CD14-positive monocyte (primary cell): ENCODE measurements at regions not wholly inside any gene's neighbourhood (a gene's known extent, or its start where the extent isn't known, plus 50 kb on each side); places are given as distances from the start of the nearest gene placed in this dataset.

Experiments
- DNase-seq, 3 donors: peaks; one replicate each; pipeline ENCODE4 v3.0.0-alpha.2; 2011 to 2022
- H2AFZ ChIP-seq: 2 replicates; pipeline ENCODE4 v1.6.0; 2012; ENCODE audit warnings: mild to moderate bottlenecking, low read depth, low read length, inconsistent platforms; ENCODE audit not compliant: insufficient read depth, poor library complexity, severe bottlenecking
- H3K27ac ChIP-seq, 2 donors: 1 replicate in 1 of 2; 2 replicates in 1 of 2; pipeline ENCODE4 v1.5.1; 2012 to 2013; ENCODE audit warnings: low read length in 2 of 2, control low read depth in 1 of 2, inconsistent platforms in 1 of 2, low read depth in 1 of 2, mild to moderate bottlenecking in 1 of 2
- H3K27me3 ChIP-seq, 2 donors: one replicate each; pipeline versions ENCODE4 v1.6.0 to v1.6.1; 2011 to 2013; ENCODE audit warnings: low read length in 2 of 2; ENCODE audit not compliant: control insufficient read depth in 2 of 2, insufficient read depth in 2 of 2
- H3K36me3 ChIP-seq, 2 donors: replicated peaks in 1 of 2; 1 replicate in 1 of 2; 2 replicates in 1 of 2; pipeline versions ENCODE4 v1.5.1 to v1.6.1; 2012 to 2013; ENCODE audit warnings: low read length in 2 of 2, control low read depth in 1 of 2, inconsistent platforms in 1 of 2, mild to moderate bottlenecking in 1 of 2; ENCODE audit not compliant: insufficient read depth in 2 of 2, control insufficient read depth in 1 of 2
- H3K4me1 ChIP-seq, 2 donors: 1 replicate in 1 of 2; 2 replicates in 1 of 2; pipeline versions ENCODE4 v1.5.1 to v1.6.1; 2012 to 2013; ENCODE audit warnings: low read length in 2 of 2, control low read depth in 1 of 2, inconsistent platforms in 1 of 2, mild to moderate bottlenecking in 1 of 2, moderate library complexity in 1 of 2; ENCODE audit not compliant: insufficient read depth in 2 of 2, control insufficient read depth in 1 of 2
- H3K4me2 ChIP-seq: replicated peaks from 2 replicates; pipeline ENCODE3; 2012; ENCODE audit warnings: low read length, moderate library complexity, mild to moderate bottlenecking; ENCODE audit not compliant: poor library complexity, severe bottlenecking; ENCODE audit errors: extremely low read depth
- H3K4me3 ChIP-seq, 3 experiments: fragments of 200-600 bp in 1 of 3; sonication (generic) in 1 of 3; replicated peaks in 1 of 3; 1 replicate in 2 of 3; 2 replicates in 1 of 3; pipeline ENCODE4 v1.5.1; 2011 to 2013; ENCODE audit warnings: low read length in 3 of 3, mild to moderate bottlenecking in 3 of 3, control low read depth in 2 of 3, low read depth in 2 of 3, inconsistent platforms in 1 of 3, moderate library complexity in 1 of 3
- H3K79me2 ChIP-seq: 2 replicates; pipeline ENCODE4 v1.6.0; 2012; ENCODE audit warnings: mild to moderate bottlenecking, control low read depth, inconsistent platforms, low read length, moderate library complexity; ENCODE audit not compliant: insufficient read depth
- H3K9ac ChIP-seq: 2 replicates; pipeline ENCODE4 v1.6.0; 2017; ENCODE audit warnings: low read length, mild to moderate bottlenecking; ENCODE audit not compliant: insufficient read depth, poor library complexity, severe bottlenecking
- H3K9me3 ChIP-seq, 2 donors: replicated peaks in 1 of 2; 1 replicate in 1 of 2; 2 replicates in 1 of 2; pipeline versions ENCODE4 v1.5.1 to v1.6.1; 2012 to 2013; ENCODE audit warnings: low read length in 2 of 2, control low read depth in 1 of 2; ENCODE audit not compliant: control insufficient read depth in 1 of 2, insufficient read depth in 1 of 2
- H4K20me1 ChIP-seq: 2 replicates; pipeline ENCODE4 v1.6.0; 2012; ENCODE audit warnings: mild to moderate bottlenecking, low read length, control low read depth, moderate library complexity; ENCODE audit not compliant: insufficient read depth
- H3K27ac Mint-ChIP-seq, 7 donors: one replicate each; pipeline ENCODE4 v1.8.0; 2020; ENCODE audit warnings: mild to moderate bottlenecking in 7 of 7, mixed read lengths in 7 of 7, moderate library complexity in 6 of 7, inconsistent platforms in 2 of 7
- H3K27me3 Mint-ChIP-seq, 3 donors: one replicate each; pipeline ENCODE4 v1.8.0; 2021 to 2022; ENCODE audit warnings: low read depth in 3 of 3, mild to moderate bottlenecking in 3 of 3, mixed read lengths in 3 of 3, moderate library complexity in 3 of 3, inconsistent platforms in 1 of 3
- H3K36me3 Mint-ChIP-seq, 2 donors: one replicate each; pipeline ENCODE4 v1.8.0; 2020; ENCODE audit warnings: mixed read lengths in 2 of 2, inconsistent platforms in 1 of 2, mild to moderate bottlenecking in 1 of 2
- H3K4me1 Mint-ChIP-seq: one replicate; pipeline ENCODE4 v1.8.0; 2020; ENCODE audit warnings: mild to moderate bottlenecking, mixed read lengths
- H3K4me3 Mint-ChIP-seq, 2 donors: one replicate each; pipeline ENCODE4 v1.8.0; 2020; ENCODE audit warnings: mild to moderate bottlenecking in 2 of 2, mixed read lengths in 2 of 2, moderate library complexity in 1 of 2
- H3K9me3 Mint-ChIP-seq, 7 donors: one replicate each; pipeline ENCODE4 v1.8.0; 2020 to 2022; ENCODE audit warnings: mixed read lengths in 7 of 7, mild to moderate bottlenecking in 6 of 7, moderate library complexity in 6 of 7, inconsistent platforms in 2 of 7
- WGBS: methylation state at CpG from one replicate; pipeline ENCODE4 v1.1.5; 2013; ENCODE audit warnings: missing lambda C conversion rate; ENCODE audit not compliant: insufficient coverage; 5-methylcytosine and 5-hydroxymethylcytosine counted together
- intact Hi-C, 2 donors: fragments of 100-400 bp; cut with micrococcal nuclease; formaldehyde crosslinking; loops; one replicate each; pipeline versions ENCODE4 v1.15.0 to v1.15.1; 2023
- TF ChIP-seq, protein P1 (sequence below): fragments of 200-600 bp; IDR thresholded peaks from one replicate; pipeline ENCODE4 v1.8.0; 2022; ENCODE audit warnings: antibody characterized with exemption, mild to moderate bottlenecking

DNA sequence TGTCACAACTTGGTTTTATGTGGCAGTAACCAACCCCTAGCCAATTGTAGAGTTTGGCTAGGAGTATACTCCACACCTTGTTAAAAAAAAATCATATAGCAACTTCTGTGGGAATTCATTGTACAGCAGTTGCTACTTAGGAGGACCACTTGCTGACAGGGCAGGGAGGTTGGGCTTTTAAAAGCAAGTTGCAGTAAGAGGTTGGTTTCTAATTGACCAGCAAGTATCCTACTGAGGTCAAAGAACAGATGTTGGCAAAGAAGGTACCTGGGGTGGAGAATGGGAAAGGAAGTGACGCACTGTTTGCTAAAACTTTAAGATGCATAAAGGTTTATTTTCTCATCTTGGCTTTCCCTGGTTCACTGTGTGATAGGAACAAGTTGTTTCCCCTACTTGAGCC, 104.6 kb downstream of the TBX3 start:
- Histone ChIP-seq H2AFZ (no peak overlapping the region), H4K20me1 (no peaks in the 10 kb centered on the region), H3K9ac (no peak overlapping the region), H3K9me3 (no peaks in the 10 kb centered on the region), H3K4me2 (no peak overlapping the region), H3K4me1 (no peaks in the 10 kb centered on the region), H3K36me3 (no peaks in the 10 kb centered on the region), H3K4me3 (no peak overlapping the region), H3K79me2 (no peaks in the 10 kb centered on the region), H3K27ac (no peak overlapping the region), H3K27me3 (no peaks in the 10 kb centered on the region)
- Mint-ChIP-seq H3K4me1 (no peaks in the 10 kb centered on the region), H3K27me3 (peaks cover 4 to 6% (median 4%) of the 10 kb centered on the region in 3 donors), H3K4me3 (no peak overlapping the region), H3K27ac (no peak overlapping the region), H3K36me3 (no peaks in the 10 kb centered on the region), H3K9me3 (peaks cover 0 to 3% (median 2%) of the 10 kb centered on the region in 7 donors)
- WGBS = no CpG with 5 or more reads among the region's 1 CpG
- intact Hi-C loops = no loop called here
- DNase-seq = no peak
- TF ChIP-seq, protein P1, sequence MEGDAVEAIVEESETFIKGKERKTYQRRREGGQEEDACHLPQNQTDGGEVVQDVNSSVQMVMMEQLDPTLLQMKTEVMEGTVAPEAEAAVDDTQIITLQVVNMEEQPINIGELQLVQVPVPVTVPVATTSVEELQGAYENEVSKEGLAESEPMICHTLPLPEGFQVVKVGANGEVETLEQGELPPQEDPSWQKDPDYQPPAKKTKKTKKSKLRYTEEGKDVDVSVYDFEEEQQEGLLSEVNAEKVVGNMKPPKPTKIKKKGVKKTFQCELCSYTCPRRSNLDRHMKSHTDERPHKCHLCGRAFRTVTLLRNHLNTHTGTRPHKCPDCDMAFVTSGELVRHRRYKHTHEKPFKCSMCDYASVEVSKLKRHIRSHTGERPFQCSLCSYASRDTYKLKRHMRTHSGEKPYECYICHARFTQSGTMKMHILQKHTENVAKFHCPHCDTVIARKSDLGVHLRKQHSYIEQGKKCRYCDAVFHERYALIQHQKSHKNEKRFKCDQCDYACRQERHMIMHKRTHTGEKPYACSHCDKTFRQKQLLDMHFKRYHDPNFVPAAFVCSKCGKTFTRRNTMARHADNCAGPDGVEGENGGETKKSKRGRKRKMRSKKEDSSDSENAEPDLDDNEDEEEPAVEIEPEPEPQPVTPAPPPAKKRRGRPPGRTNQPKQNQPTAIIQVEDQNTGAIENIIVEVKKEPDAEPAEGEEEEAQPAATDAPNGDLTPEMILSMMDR = no peak

GRCh38 chr12:114562654-114563053, 121.3 kb downstream of the TBX3 start:
- no peak overlapping the region for H3K27ac Mint-ChIP-seq
- Histone ChIP-seq H3K27ac (no peak overlapping the region), H3K4me1 (no peaks in the 10 kb centered on the region), H3K9ac (no peak overlapping the region), H3K9me3 (no peaks in the 10 kb centered on the region), H3K27me3 (no peaks in the 10 kb centered on the region), H3K4me2 (no peak overlapping the region), H4K20me1 (no peaks in the 10 kb centered on the region), H3K4me3 (no peak overlapping the region), H3K36me3 (no peaks in the 10 kb centered on the region), H2AFZ (no peak overlapping the region), H3K79me2 (no peaks in the 10 kb centered on the region)
- intact Hi-C loops = no loop called here
- no peaks in the 10 kb centered on the region for H3K9me3 Mint-ChIP-seq
- H3K4me3 Mint-ChIP-seq = no peak overlapping the region
- peaks cover 0 to 4% (median 0%) of the 10 kb centered on the region in 3 donors for H3K27me3 Mint-ChIP-seq
- no peaks in the 10 kb centered on the region for H3K36me3 Mint-ChIP-seq
- TF ChIP-seq, protein P1 = no peak
- no peaks in the 10 kb centered on the region for H3K4me1 Mint-ChIP-seq
- no peak for DNase-seq
- WGBS = 58% methylated on average over 2 of the region's 2 CpGs
